Chondrocyte (in vitro differentiated cells): ENCODE measurements at regions not wholly inside any gene's neighbourhood (a gene's known extent, or its start where the extent isn't known, plus 50 kb on each side); places are given as distances from the start of the nearest gene placed in this dataset.
"Not testable (repeated sequence)": the region's sequence is repeated elsewhere in the genome, so short reads cannot be mapped to it uniquely, and the experiment has no call there.

ENCODE experiments used
- DNase-seq: peaks from one replicate; pipeline ENCODE4 v3.0.0; 2021; ENCODE audit warnings: mixed read lengths, low spot score
- H3K27ac Mint-ChIP-seq: one replicate; pipeline ENCODE4 v1.8.0; 2021; ENCODE audit warnings: mild to moderate bottlenecking, moderate library complexity, mixed read lengths; ENCODE audit not compliant: unreplicated experiment
- H3K27me3 Mint-ChIP-seq: 2 replicates; pipeline ENCODE4 v1.8.0; 2021; ENCODE audit warnings: low read depth, mixed read lengths
- H3K36me3 Mint-ChIP-seq: 2 replicates; pipeline ENCODE4 v1.8.0; 2021; ENCODE audit warnings: low read depth, mixed read lengths
- H3K4me1 Mint-ChIP-seq: 2 replicates; pipeline ENCODE4 v1.8.0; 2021; ENCODE audit warnings: low read depth, mild to moderate bottlenecking, mixed read lengths
- H3K4me3 Mint-ChIP-seq: one replicate; pipeline ENCODE4 v1.8.0; 2021; ENCODE audit warnings: mild to moderate bottlenecking, moderate library complexity, mixed read lengths; ENCODE audit not compliant: unreplicated experiment
- H3K9me3 Mint-ChIP-seq: 2 replicates; pipeline ENCODE4 v1.8.0; 2021; ENCODE audit warnings: low read depth, mixed read lengths
- TF ChIP-seq, protein P1 (sequence below): fragments of 200-600 bp; sonication (generic); IDR thresholded peaks from 2 replicates; pipeline ENCODE4 v1.5.0; 2021; ENCODE audit warnings: antibody characterized with exemption, mild to moderate bottlenecking, moderate library complexity

- no peak overlapping the region for H3K4me3 Mint-ChIP-seq
- TF ChIP-seq, protein P1, sequence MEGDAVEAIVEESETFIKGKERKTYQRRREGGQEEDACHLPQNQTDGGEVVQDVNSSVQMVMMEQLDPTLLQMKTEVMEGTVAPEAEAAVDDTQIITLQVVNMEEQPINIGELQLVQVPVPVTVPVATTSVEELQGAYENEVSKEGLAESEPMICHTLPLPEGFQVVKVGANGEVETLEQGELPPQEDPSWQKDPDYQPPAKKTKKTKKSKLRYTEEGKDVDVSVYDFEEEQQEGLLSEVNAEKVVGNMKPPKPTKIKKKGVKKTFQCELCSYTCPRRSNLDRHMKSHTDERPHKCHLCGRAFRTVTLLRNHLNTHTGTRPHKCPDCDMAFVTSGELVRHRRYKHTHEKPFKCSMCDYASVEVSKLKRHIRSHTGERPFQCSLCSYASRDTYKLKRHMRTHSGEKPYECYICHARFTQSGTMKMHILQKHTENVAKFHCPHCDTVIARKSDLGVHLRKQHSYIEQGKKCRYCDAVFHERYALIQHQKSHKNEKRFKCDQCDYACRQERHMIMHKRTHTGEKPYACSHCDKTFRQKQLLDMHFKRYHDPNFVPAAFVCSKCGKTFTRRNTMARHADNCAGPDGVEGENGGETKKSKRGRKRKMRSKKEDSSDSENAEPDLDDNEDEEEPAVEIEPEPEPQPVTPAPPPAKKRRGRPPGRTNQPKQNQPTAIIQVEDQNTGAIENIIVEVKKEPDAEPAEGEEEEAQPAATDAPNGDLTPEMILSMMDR, result no peak
- no peaks in the 10 kb centered on the region for H3K4me1 Mint-ChIP-seq
- H3K27me3 Mint-ChIP-seq, result no peaks in the 10 kb centered on the region
- DNase-seq, result no peak
- no peak overlapping the region for H3K27ac Mint-ChIP-seq
- H3K36me3 Mint-ChIP-seq, result no peaks in the 10 kb centered on the region
- no peaks in the 10 kb centered on the region for H3K9me3 Mint-ChIP-seq
These were observed 841.5 kb downstream of the ANKRD7 start for GRCh38 chr7:119065966-119066365.

GRCh38 chr7:119086026-119086425 is 861.5 kb downstream of the ANKRD7 start:
- no peak overlapping the region for H3K27ac Mint-ChIP-seq
- H3K4me1 Mint-ChIP-seq, result no peaks in the 10 kb centered on the region
- peaks cover 4% of the 10 kb centered on the region for H3K9me3 Mint-ChIP-seq
- H3K4me3 Mint-ChIP-seq, result no peak overlapping the region
- no peaks in the 10 kb centered on the region for H3K27me3 Mint-ChIP-seq
- DNase-seq, result no peak
- no peaks in the 10 kb centered on the region for H3K36me3 Mint-ChIP-seq
- TF ChIP-seq, protein P1, result no peak

- no peaks in the 10 kb centered on the region for H3K36me3 Mint-ChIP-seq
- H3K27ac Mint-ChIP-seq, result no peak overlapping the region
- H3K4me3 Mint-ChIP-seq, result no peak overlapping the region
- DNase-seq, result no peak
- TF ChIP-seq, protein P1, result no peak
- no peaks in the 10 kb centered on the region for H3K9me3 Mint-ChIP-seq
- no peaks in the 10 kb centered on the region for H3K4me1 Mint-ChIP-seq
- H3K27me3 Mint-ChIP-seq, result no peaks in the 10 kb centered on the region
These were observed 866.3 kb downstream of the ANKRD7 start for GRCh38 chr7:119090851-119091250.

- Mint-ChIP-seq H3K4me1 (no peaks in the 10 kb centered on the region), H3K4me3 (no peak overlapping the region), H3K27me3 (peaks cover 4% of the 10 kb centered on the region), H3K27ac (no peak overlapping the region), H3K9me3 (peaks cover 3% of the 10 kb centered on the region), H3K36me3 (no peaks in the 10 kb centered on the region)
- TF ChIP-seq, protein P1, result no peak
- no peak for DNase-seq
These were observed 872.2 kb downstream of the ANKRD7 start for GRCh38 chr7:119096683-119097082.

GRCh38 chr7:119100611-119101258 is 876.2 kb downstream of the ANKRD7 start:
- not testable (repeated sequence) for H3K27ac Mint-ChIP-seq, H3K9me3 Mint-ChIP-seq, H3K4me1 Mint-ChIP-seq, DNase-seq, H3K4me3 Mint-ChIP-seq, H3K27me3 Mint-ChIP-seq, H3K36me3 Mint-ChIP-seq

DNA sequence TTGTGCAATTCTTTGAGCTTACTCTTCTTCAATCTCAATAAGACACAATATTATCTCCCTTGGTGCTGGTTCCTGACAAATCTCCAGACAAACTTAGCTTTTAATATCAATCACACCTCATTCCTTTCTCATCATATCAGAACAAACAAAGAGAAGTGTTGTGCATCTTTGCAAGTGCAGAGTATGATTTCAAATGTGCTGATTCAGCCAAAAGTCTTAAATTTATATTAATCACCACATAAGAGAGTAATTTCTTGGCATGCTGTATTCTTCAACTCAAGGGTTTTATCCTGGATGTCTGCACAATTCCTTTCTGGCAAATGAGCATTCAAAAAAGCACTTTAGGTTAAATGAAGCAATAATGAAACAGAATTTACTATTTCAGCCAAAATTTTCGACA is 877.8 kb downstream of the ANKRD7 start:
- H3K36me3 Mint-ChIP-seq, result no peaks in the 10 kb centered on the region
- H3K27ac Mint-ChIP-seq, result no peak overlapping the region
- H3K4me3 Mint-ChIP-seq, result no peak overlapping the region
- TF ChIP-seq, protein P1, result no peak
- no peaks in the 10 kb centered on the region for H3K9me3 Mint-ChIP-seq
- H3K27me3 Mint-ChIP-seq, result peaks cover 8% of the 10 kb centered on the region
- H3K4me1 Mint-ChIP-seq, result no peaks in the 10 kb centered on the region
- no peak for DNase-seq
